DOHH2 (cell line): ENCODE measurements at regions not wholly inside any gene's neighbourhood (a gene's known extent, or its start where the extent isn't known, plus 50 kb on each side); places are given as distances from the start of the nearest gene placed in this dataset.

ENCODE experiments used
- EZH2phosphoT487 ChIP-seq: fragments of 200-600 bp; sonication (generic); IDR thresholded peaks from 2 replicates; pipeline ENCODE4 v1.6.1; 2017; ENCODE audit warnings: borderline replicate concordance, mild to moderate bottlenecking, antibody characterized with exemption, low read length, moderate library complexity, mixed read lengths
- TF ChIP-seq, protein P1 (sequence below): fragments of 200-600 bp; sonication (generic); IDR thresholded peaks from one replicate; pipeline ENCODE4 v1.5.1; 2014; ENCODE audit warnings: antibody characterized with exemption, mild to moderate bottlenecking, low read depth, low read length; ENCODE audit not compliant: poor library complexity, severe bottlenecking

DNA sequence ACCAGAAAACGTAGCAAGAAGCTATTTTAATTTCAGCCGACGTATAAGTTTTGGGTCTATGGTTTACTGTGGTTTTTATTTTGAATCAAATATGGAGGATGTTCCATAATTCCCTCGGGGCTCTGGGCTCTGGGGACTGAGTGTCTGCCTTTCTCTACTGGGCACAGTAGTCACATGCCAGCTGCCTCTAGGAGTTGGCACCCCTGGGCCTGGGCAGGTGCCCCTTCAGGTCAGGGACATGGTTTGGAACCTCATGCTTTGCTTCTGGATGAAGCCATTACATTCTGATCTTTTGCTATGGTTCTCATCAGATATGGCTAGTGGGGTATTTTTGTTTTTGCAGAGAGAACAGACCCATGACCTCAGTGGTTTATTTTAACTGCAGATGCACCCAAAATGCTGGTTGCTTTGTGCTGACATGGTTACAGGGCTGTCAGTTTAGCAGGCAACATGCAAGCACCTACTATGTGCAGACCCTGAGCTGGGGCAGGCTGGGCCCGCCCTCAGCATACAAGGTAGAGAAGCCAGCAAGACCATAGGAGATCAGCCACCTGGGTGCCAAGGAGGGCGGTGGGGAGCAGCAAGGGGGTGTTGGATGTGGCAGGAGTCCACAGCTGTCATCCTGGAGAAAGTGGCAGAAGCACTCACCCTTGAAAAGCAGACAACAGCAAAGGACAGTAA, 54.5 kb upstream of the PSD2 start:
- TF ChIP-seq, protein P1, sequence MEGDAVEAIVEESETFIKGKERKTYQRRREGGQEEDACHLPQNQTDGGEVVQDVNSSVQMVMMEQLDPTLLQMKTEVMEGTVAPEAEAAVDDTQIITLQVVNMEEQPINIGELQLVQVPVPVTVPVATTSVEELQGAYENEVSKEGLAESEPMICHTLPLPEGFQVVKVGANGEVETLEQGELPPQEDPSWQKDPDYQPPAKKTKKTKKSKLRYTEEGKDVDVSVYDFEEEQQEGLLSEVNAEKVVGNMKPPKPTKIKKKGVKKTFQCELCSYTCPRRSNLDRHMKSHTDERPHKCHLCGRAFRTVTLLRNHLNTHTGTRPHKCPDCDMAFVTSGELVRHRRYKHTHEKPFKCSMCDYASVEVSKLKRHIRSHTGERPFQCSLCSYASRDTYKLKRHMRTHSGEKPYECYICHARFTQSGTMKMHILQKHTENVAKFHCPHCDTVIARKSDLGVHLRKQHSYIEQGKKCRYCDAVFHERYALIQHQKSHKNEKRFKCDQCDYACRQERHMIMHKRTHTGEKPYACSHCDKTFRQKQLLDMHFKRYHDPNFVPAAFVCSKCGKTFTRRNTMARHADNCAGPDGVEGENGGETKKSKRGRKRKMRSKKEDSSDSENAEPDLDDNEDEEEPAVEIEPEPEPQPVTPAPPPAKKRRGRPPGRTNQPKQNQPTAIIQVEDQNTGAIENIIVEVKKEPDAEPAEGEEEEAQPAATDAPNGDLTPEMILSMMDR = no peak
- TF ChIP-seq EZH2phosphoT487 = no peak
